Superior temporal gyrus (tissue), 1 donor: ENCODE measurements at regions not wholly inside any gene's neighbourhood (a gene's known extent, or its start where the extent isn't known, plus 50 kb on each side); places are given as distances from the start of the nearest gene placed in this dataset.

ENCODE experiments used
- DNase-seq: peaks from one replicate; pipeline ENCODE4 v3.0.0-alpha.2; 2016; ENCODE audit errors: extremely low spot score

GRCh38 chr2:204177251-204177976 is 240.9 kb downstream of the ICOS start:
- no peak for DNase-seq

GRCh38 chr2:204177977-204178522 is 241.5 kb downstream of the ICOS start:
- no peak for DNase-seq

- DNase-seq: no peak
These were observed 244.1 kb downstream of the ICOS start for GRCh38 chr2:204180649-204181048.

GRCh38 chr2:204183608-204184007 is 247.0 kb downstream of the ICOS start:
- DNase-seq: no peak

GRCh38 chr2:204184226-204184625 is 247.7 kb downstream of the ICOS start:
- no peak for DNase-seq

- DNase-seq: no peak
These were observed 250.9 kb downstream of the ICOS start for GRCh38 chr2:204187229-204188083.

- no peak for DNase-seq
These were observed 255.0 kb downstream of the ICOS start for GRCh38 chr2:204191574-204191973.

GRCh38 chr2:204195498-204195897 is 258.9 kb downstream of the ICOS start:
- DNase-seq: no peak

- DNase-seq: no peak
These were observed 260.9 kb downstream of the ICOS start for GRCh38 chr2:204197336-204198005.

- no peak for DNase-seq
These were observed 262.8 kb downstream of the ICOS start for GRCh38 chr2:204199357-204199756.

GRCh38 chr2:204201507-204201906 is 264.9 kb downstream of the ICOS start:
- no peak for DNase-seq

GRCh38 chr2:204202253-204202652 is 265.7 kb downstream of the ICOS start:
- DNase-seq: no peak

- no peak for DNase-seq
These were observed 267.1 kb downstream of the ICOS start for GRCh38 chr2:204203704-204204103.

GRCh38 chr2:204205082-204205481 is 268.5 kb downstream of the ICOS start:
- no peak for DNase-seq

- DNase-seq: no peak
These were observed 269.0 kb downstream of the ICOS start for GRCh38 chr2:204205538-204205937.

- no peak for DNase-seq
These were observed 271.3 kb downstream of the ICOS start for GRCh38 chr2:204207866-204208265.

GRCh38 chr2:204213588-204213987 is 277.0 kb downstream of the ICOS start:
- no peak for DNase-seq

GRCh38 chr2:204218040-204218439 is 281.5 kb downstream of the ICOS start:
- DNase-seq: no peak

GRCh38 chr2:204219196-204219595 is 282.6 kb downstream of the ICOS start:
- no peak for DNase-seq

GRCh38 chr2:204220896-204221295 is 284.3 kb downstream of the ICOS start:
- DNase-seq: no peak

GRCh38 chr2:204223046-204223445 is 286.5 kb downstream of the ICOS start:
- DNase-seq: no peak

GRCh38 chr2:204223544-204223943 is 287.0 kb downstream of the ICOS start:
- no peak for DNase-seq
